SK-N-MC (cell line): ENCODE measurements at regions not wholly inside any gene's neighbourhood (a gene's known extent, or its start where the extent isn't known, plus 50 kb on each side); places are given as distances from the start of the nearest gene placed in this dataset.

Source experiments
- DNase-seq: peaks from one replicate; pipeline ENCODE4 v3.0.0-alpha.2; 2011; ENCODE audit warnings: low read depth, low spot score
- H3K27ac ChIP-seq: fragments of 200-600 bp; sonication (generic); 2 replicates; pipeline ENCODE4 v1.5.1; 2016; ENCODE audit warnings: mixed run types
- H3K36me3 ChIP-seq: fragments of 200-600 bp; sonication (generic); 2 replicates; pipeline ENCODE4 v1.6.1; 2017; ENCODE audit warnings: antibody characterized with exemption, low read length, mixed read lengths; ENCODE audit not compliant: insufficient read depth
- H3K4me3 ChIP-seq: fragments of 200-600 bp; sonication (generic); 2 replicates; pipeline ENCODE4 v1.5.1; 2016
- H3K9ac ChIP-seq: fragments of 200-600 bp; sonication (generic); 2 replicates; pipeline ENCODE4 v1.8.0; 2017; ENCODE audit warnings: mixed run types, mixed read lengths; ENCODE audit not compliant: insufficient read length
- H3K9me3 ChIP-seq: fragments of 200-600 bp; sonication (generic); 2 replicates; pipeline ENCODE4 v1.6.1; 2017; ENCODE audit warnings: low read depth, mild to moderate bottlenecking, antibody characterized with exemption, low read length, moderate library complexity, mixed read lengths
- EZH2 ChIP-seq: fragments of 200-600 bp; sonication (generic); IDR thresholded peaks from one replicate; pipeline ENCODE4 v1.6.1; 2017; ENCODE audit warnings: antibody characterized with exemption
- FOXP2 ChIP-seq: optimal IDR thresholded peaks from 2 replicates; pipeline ENCODE3; 2011; ENCODE audit warnings: mild to moderate bottlenecking, moderate library complexity; ENCODE audit not compliant: insufficient read depth; ENCODE audit errors: extremely low read length, control extremely low read depth
- POLR2AphosphoS5 ChIP-seq: IDR thresholded peaks from 2 replicates; pipeline ENCODE4 v1.6.1; 2012; ENCODE audit warnings: mild to moderate bottlenecking, low read depth, low read length, borderline replicate concordance

DNA sequence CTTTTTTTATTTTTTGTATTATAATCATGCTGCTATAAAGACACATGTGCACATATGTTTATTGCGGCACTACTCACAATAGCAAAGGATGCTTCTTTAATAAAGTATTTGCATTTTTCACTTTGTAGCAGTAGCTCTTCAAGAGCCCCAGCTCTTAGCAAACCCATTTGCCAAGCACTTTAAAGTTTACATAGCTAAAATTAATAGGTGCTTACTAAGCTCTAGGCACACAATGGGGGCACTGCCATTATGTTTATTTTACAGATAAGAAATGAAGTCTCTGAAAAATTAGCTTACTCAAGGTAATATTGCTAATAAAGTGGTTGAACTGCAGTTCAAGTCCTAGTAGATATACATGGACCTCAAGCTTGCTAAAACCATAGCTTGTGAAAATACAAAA, 230.3 kb upstream of the ARHGAP24 start:
- TF ChIP-seq EZH2, result no peak
- no peak for TF ChIP-seq FOXP2
- no peak for TF ChIP-seq POLR2AphosphoS5
- no peak overlapping the region for H3K27ac ChIP-seq

DNA sequence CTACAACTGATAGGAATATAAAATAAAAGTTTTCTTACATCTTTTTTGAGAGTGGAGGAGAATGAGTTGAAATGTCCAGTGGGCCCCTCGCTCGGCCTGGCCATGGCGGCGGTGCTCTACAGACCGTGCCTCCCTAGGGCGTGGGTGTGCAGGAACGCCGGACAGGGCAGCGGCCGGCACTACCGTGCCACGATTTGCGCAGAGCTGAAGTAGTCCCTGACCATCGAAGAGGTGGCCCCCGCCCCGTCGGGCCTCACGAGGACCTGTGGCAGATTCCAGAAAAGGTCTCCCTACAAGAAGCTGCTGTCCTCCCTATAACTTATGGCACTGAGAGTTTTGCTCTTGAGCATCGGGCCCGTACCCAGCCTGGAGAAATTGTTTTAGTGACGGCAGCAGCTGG, 228.9 kb upstream of the ARHGAP24 start:
- TF ChIP-seq EZH2, result no peak
- no peak for TF ChIP-seq FOXP2
- TF ChIP-seq POLR2AphosphoS5, result no peak

More for the DNA sequence above, 230.3 kb upstream of the ARHGAP24 start:
- Histone ChIP-seq H3K9ac (no peak overlapping the region), H3K36me3 (no peaks in the 10 kb centered on the region), H3K9me3 (no peaks in the 10 kb centered on the region), H3K4me3 (no peak overlapping the region)
- no peak for DNase-seq

DNA sequence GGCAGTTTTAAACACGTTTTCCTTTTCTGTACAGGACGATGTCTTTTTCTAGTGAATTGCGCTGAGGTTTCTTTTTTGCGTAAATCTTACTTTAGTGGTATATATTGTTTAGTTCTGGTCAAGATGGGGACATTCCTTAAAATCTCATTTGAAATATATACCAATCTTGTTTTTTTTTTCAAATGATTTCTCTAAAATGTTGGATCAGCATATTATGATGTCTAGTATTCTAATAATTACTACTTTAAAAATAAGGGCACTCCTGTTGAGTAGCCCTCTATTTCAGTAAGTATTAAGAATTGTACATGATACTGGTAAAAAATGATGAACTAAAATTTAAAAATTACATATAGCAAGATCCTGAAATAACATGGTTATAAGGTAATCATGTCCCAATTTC, 224.1 kb upstream of the ARHGAP24 start:
- TF ChIP-seq EZH2 (no peak), FOXP2 (no peak), POLR2AphosphoS5 (no peak)
- H3K4me3 ChIP-seq, result no peak overlapping the region
- no peak for DNase-seq
- no peaks in the 10 kb centered on the region for H3K36me3 ChIP-seq
- no peak overlapping the region for H3K27ac ChIP-seq
- H3K9ac ChIP-seq, result no peak overlapping the region
- peaks cover 5% of the 10 kb centered on the region; the same call in 1 of the 2 replicates for H3K9me3 ChIP-seq

More for the DNA sequence above, 228.9 kb upstream of the ARHGAP24 start:
- Histone ChIP-seq H3K9me3 (no peaks in the 10 kb centered on the region), H3K4me3 (no peak overlapping the region), H3K27ac (no peak overlapping the region), H3K9ac (no peak overlapping the region), H3K36me3 (no peaks in the 10 kb centered on the region)
- no peak for DNase-seq

DNA sequence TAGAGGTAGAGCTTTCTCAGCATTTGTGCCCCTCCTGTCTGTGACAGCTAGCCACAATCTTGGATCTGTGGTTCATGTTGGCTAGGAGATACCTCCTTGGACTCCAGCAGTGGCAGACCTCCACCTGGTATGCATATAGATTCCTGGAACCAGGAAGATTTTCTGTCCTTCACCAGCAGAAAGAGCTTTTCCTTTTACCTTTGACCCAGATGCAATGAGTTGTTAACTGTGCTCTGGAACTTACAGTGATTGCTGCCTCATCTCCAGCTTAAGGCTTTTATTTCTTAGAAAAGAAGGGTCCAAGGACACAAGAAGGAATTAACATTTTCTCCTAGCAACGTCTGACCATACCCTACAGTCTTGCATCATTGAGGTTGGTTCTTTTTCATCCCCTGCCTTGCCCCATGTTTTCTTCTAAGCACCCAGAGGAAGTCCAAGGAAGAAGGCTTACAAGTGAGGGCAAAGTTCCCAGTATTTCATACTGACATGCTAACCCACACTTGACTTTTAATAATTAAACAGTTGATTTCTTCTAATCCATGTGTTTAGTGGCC, 217.1 kb upstream of the ARHGAP24 start:
- no peaks in the 10 kb centered on the region for H3K36me3 ChIP-seq
- peaks cover 5% of the 10 kb centered on the region; the same call in 1 of the 2 replicates for H3K9me3 ChIP-seq
- TF ChIP-seq POLR2AphosphoS5 (no peak), FOXP2 (no peak), EZH2 (no peak)
- DNase-seq, result no peak
- H3K9ac ChIP-seq, result no peak overlapping the region
- no peak overlapping the region for H3K27ac ChIP-seq
- H3K4me3 ChIP-seq, result no peak overlapping the region

DNA sequence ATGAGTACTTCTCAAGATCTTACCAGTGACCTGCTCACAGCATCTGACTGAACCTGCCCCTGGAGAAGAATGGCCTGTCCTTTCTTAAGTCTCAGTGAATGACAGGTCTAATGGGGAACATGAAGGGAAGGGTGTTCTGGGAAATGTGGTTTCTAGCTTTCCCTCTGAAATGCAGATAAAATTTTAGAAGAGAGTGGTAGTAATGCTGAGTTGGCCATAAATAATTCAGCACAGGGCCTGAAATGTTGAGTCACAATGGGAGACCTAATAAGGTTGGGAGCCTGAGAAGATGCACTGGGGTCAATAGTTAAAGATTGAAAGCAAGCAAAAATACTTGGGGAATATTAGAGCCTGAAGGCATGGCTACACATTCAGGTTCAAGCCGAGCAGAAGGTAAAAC, 214.9 kb upstream of the ARHGAP24 start:
- Histone ChIP-seq H3K36me3 (no peaks in the 10 kb centered on the region), H3K27ac (no peak overlapping the region), H3K9ac (no peak overlapping the region), H3K4me3 (no peak overlapping the region), H3K9me3 (no peaks in the 10 kb centered on the region)
- TF ChIP-seq EZH2 (no peak), POLR2AphosphoS5 (no peak), FOXP2 (no peak)
- no peak for DNase-seq

DNA sequence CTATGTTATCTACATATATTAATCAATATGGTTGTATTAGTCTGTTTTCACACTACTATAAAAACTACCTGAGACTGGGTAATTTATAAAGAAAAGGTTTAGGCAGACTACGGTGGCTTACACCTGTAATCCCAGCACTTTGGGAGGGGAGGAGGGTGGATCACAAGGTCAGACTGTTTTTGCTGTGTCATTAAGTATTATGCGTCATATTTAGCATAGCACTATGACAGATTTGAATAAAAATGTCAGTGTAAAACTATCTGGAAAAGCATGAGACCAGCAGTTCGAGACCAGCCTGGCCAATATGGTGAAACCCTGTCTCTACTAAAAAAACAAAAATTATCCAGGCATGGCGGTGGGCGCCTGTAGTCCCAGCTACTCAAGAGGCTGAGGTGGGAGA, 209.7 kb upstream of the ARHGAP24 start:
- Histone ChIP-seq H3K9ac (no peak overlapping the region), H3K36me3 (no peaks in the 10 kb centered on the region), H3K4me3 (no peak overlapping the region), H3K27ac (no peak overlapping the region), H3K9me3 (no peaks in the 10 kb centered on the region)
- no peak for TF ChIP-seq POLR2AphosphoS5
- no peak for TF ChIP-seq FOXP2
- no peak for TF ChIP-seq EZH2
- DNase-seq, result no peak

DNA sequence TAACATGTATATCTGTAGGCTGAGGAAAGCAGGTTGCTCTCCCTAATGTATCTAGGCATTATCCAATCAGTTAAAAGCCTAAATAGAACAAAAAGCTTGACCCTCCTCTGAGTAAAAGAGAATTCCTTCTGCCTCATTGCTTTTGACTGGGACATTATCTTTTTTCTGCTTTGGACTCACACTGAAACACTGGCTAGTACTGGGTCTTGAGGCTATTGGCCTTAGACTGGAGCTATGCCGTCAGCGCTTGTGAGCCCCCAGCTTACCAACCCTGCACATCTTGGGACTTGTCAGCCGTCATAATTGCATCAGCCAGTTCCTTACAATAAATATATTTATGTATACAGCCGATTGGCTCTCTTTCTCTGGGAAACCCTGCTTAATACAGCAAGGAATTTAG, 206.8 kb upstream of the ARHGAP24 start:
- TF ChIP-seq FOXP2 (no peak), EZH2 (no peak), POLR2AphosphoS5 (no peak)
- Histone ChIP-seq H3K27ac (no peak overlapping the region), H3K9me3 (no peaks in the 10 kb centered on the region), H3K4me3 (no peak overlapping the region), H3K9ac (no peak overlapping the region), H3K36me3 (no peaks in the 10 kb centered on the region)
- DNase-seq, result no peak

DNA sequence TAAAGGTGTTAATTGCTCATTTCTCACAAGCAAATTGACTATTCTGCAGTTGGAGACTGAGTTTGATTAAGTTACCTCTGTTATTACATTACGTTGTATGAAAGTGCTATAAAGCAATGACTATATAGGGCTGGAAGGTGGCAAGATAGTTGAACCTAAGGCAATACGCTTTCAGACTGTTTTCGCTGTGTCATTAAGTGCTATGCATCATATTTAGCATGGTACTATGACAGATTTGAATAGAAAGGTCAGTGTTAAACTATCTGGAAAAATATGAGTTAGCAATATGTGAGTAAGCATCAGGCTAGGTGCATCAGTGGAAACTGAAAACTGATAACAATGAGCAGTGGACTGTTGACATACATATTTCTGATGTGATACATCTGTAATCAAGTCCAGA, 206.0 kb upstream of the ARHGAP24 start:
- no peak for DNase-seq
- H3K9ac ChIP-seq, result no peak overlapping the region
- no peaks in the 10 kb centered on the region for H3K9me3 ChIP-seq
- no peak for TF ChIP-seq POLR2AphosphoS5
- no peak for TF ChIP-seq EZH2
- no peak for TF ChIP-seq FOXP2
- no peaks in the 10 kb centered on the region for H3K36me3 ChIP-seq
- no peak overlapping the region for H3K4me3 ChIP-seq
- no peak overlapping the region for H3K27ac ChIP-seq

DNA sequence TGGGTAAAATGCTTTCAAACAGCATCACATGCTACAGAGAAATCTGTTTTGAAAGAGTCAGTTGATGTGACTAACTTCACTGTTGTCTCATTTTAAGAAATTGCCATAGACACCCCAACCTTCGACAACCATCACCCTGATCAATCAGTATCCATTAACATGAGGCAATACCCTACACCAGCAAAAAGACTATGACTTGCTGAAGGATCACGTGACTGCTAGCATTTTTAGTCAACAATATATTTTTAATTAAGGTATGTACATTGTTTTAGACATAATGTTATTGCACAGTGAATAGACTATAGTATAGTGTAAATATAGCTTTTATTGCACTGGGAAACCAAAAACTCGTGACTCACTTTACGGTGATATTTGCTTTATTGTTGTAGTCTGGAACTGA, 200.0 kb upstream of the ARHGAP24 start:
- TF ChIP-seq FOXP2, result no peak
- no peak for DNase-seq
- Histone ChIP-seq H3K4me3 (no peak overlapping the region), H3K27ac (no peak overlapping the region), H3K9me3 (no peaks in the 10 kb centered on the region), H3K9ac (no peak overlapping the region), H3K36me3 (no peaks in the 10 kb centered on the region)
